Panc1 (cell line): ENCODE measurements at regions not wholly inside any gene's neighbourhood (a gene's known extent, or its start where the extent isn't known, plus 50 kb on each side); places are given as distances from the start of the nearest gene placed in this dataset.

ENCODE experiments used
- ATAC-seq: fragments of 200-7000 bp; cut with Tn5 transposase; 2 replicates; pipeline ENCODE4 v1.9.1; 2020; ENCODE audit warnings: mild to moderate bottlenecking, moderate library complexity
- BruUV-seq: library from RNA; stranded (reverse); fragments of 400-500 nt; replicated peaks from 2 replicates; lab custom pipeline; 2021; lab: Mats Ljungman, UMichigan
- CTCF ChIA-PET: fragments of 300-600 bp; sonication (Branson Sonifier 250); formaldehyde crosslinking; loops from one replicate; lab custom pipeline; 2022; ENCODE audit warnings: antibody characterized with exemption; lab: Charles Lee
- POLR2A ChIA-PET: fragments of 300-600 bp; sonication (Branson Sonifier 250); formaldehyde crosslinking; loops from one replicate; lab custom pipeline; 2022; ENCODE audit warnings: antibody characterized with exemption; lab: Charles Lee
- DNase-seq: peaks from one replicate; pipeline ENCODE4 v3.0.0-alpha.2; 2010; ENCODE audit warnings: low read depth, low spot score
- H3K27ac ChIP-seq: 2 replicates; pipeline ENCODE4 v1.5.1; 2011; ENCODE audit warnings: mild to moderate bottlenecking, low read length, inconsistent platforms
- H3K27me3 ChIP-seq: fragments of 200-500 bp; sonication (Bioruptor generic); 2 replicates; pipeline ENCODE4 v1.6.0; 2014; ENCODE audit warnings: low read length, inconsistent platforms; ENCODE audit not compliant: control insufficient read depth, insufficient read depth
- H3K36me3 ChIP-seq: fragments of 200-500 bp; sonication (Bioruptor generic); 2 replicates; pipeline ENCODE4 v1.5.1; 2014; ENCODE audit warnings: inconsistent platforms, mild to moderate bottlenecking, low read length, moderate library complexity; ENCODE audit not compliant: control insufficient read depth, insufficient read depth
- H3K4me1 ChIP-seq: 2 replicates; pipeline ENCODE4 v1.5.1; 2011; ENCODE audit warnings: inconsistent platforms, mild to moderate bottlenecking, low read length, moderate library complexity; ENCODE audit not compliant: control insufficient read depth, insufficient read depth
- H3K4me3 ChIP-seq, 2 experiments: 2 replicates each; pipeline ENCODE4 v1.5.1; 2011 to 2012; ENCODE audit warnings: low read depth in 2 of 2, low read length in 2 of 2, mild to moderate bottlenecking in 2 of 2, inconsistent platforms in 1 of 2, moderate library complexity in 1 of 2
- H3K9me3 ChIP-seq: fragments of 200-500 bp; sonication (Bioruptor generic); 2 replicates; pipeline ENCODE4 v1.5.1; 2014; ENCODE audit warnings: low read depth, mild to moderate bottlenecking, inconsistent platforms, low read length, moderate library complexity; ENCODE audit not compliant: control insufficient read depth, insufficient read depth
- CTCF ChIP-seq: fragments of 450-650 bp; IDR thresholded peaks from 2 replicates; pipeline ENCODE4 v1.5.1; 2017; ENCODE audit warnings: mild to moderate bottlenecking
- POLR2AphosphoS5 ChIP-seq: IDR thresholded peaks from 2 replicates; pipeline ENCODE4 v1.6.1; 2012; ENCODE audit warnings: mild to moderate bottlenecking, low read depth, low read length, moderate library complexity
- SIN3A ChIP-seq: IDR thresholded peaks from 2 replicates; pipeline ENCODE4 v1.6.1; 2012; ENCODE audit warnings: low read depth, mild to moderate bottlenecking, low read length, moderate library complexity, borderline replicate concordance; ENCODE audit not compliant: insufficient read depth
- TCF7L2 ChIP-seq: IDR thresholded peaks from 2 replicates; pipeline ENCODE4 v1.6.1; 2011; ENCODE audit warnings: mild to moderate bottlenecking, low read depth, low read length, inconsistent platforms
- in situ Hi-C: cut with HindIII; loops from 2 replicates; pipeline ENCODE4 v1.10.0; 2016; ENCODE audit warnings: low sequenced_read_pairs, low pct_unique_long_range_greater_than_20kb
- intact Hi-C: fragments of 100-400 bp; cut with micrococcal nuclease; formaldehyde crosslinking; loops from one replicate; pipeline ENCODE4 v1.10.0; 2022; ENCODE audit not compliant: unreplicated experiment
- TF ChIP-seq, protein P1 (sequence below), 2 experiments: IDR thresholded peaks; 2 replicates each; pipeline ENCODE4 v1.6.1; 2011 to 2012; ENCODE audit warnings: low read depth in 2 of 2, control low read depth in 1 of 2, low read length in 1 of 2, mild to moderate bottlenecking in 1 of 2, moderate library complexity in 1 of 2; ENCODE audit not compliant: insufficient read depth in 1 of 2

DNA sequence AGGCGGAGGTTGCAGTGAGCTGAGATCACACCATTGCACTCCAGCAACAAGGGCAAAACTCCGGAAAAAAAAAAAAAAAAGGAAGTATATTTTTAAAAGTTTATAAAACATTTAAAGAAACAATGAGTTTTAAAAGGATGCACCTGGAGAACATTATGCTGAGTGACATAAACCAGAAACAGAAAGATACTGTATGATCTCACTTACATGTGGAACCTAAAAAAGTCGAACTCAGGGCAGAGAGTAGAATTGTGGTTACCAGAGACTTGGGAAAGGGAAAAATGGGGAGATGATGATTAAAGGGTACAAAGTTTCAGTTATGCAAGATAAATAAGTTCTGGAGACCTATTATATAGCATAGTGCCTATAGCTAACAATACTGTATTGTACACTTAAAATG, 52.8 kb upstream of the RTN4 start:
- Histone ChIP-seq H3K9me3 (no peaks in the 10 kb centered on the region), H3K36me3 (no peaks in the 10 kb centered on the region), H3K4me3 (no peak overlapping the region), H3K27me3 (no peaks in the 10 kb centered on the region), H3K27ac (no peak overlapping the region), H3K4me1 (peaks cover 18% of the 10 kb centered on the region)
- TF ChIP-seq CTCF (no peak), POLR2AphosphoS5 (no peak), SIN3A (no peak), TCF7L2 (no peak)
- TF ChIP-seq, protein P1, sequence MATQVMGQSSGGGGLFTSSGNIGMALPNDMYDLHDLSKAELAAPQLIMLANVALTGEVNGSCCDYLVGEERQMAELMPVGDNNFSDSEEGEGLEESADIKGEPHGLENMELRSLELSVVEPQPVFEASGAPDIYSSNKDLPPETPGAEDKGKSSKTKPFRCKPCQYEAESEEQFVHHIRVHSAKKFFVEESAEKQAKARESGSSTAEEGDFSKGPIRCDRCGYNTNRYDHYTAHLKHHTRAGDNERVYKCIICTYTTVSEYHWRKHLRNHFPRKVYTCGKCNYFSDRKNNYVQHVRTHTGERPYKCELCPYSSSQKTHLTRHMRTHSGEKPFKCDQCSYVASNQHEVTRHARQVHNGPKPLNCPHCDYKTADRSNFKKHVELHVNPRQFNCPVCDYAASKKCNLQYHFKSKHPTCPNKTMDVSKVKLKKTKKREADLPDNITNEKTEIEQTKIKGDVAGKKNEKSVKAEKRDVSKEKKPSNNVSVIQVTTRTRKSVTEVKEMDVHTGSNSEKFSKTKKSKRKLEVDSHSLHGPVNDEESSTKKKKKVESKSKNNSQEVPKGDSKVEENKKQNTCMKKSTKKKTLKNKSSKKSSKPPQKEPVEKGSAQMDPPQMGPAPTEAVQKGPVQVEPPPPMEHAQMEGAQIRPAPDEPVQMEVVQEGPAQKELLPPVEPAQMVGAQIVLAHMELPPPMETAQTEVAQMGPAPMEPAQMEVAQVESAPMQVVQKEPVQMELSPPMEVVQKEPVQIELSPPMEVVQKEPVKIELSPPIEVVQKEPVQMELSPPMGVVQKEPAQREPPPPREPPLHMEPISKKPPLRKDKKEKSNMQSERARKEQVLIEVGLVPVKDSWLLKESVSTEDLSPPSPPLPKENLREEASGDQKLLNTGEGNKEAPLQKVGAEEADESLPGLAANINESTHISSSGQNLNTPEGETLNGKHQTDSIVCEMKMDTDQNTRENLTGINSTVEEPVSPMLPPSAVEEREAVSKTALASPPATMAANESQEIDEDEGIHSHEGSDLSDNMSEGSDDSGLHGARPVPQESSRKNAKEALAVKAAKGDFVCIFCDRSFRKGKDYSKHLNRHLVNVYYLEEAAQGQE (IDR thresholded peaks at IDR 0.05; ENCODE audit: insufficient read depth in 1 of 2, low read depth in 2 of 2, low read length in 1 of 2), result no peak
- intact Hi-C loops (no loop called here), in situ Hi-C loops (no loop called here)
- DNase-seq (no peak), ATAC-seq (no peak)
- ChIA-PET POLR2A (no interaction called here), CTCF (no interaction called here)
- no TSS peak for BruUV-seq

- POLR2A ChIA-PET, result no interaction called here
- ATAC-seq, result no peak
- BruUV-seq, result no TSS peak
- intact Hi-C loops (no loop called here), in situ Hi-C loops (no loop called here)
- TF ChIP-seq TCF7L2, result no peak
- TF ChIP-seq, protein P1 (IDR thresholded peaks at IDR 0.05; ENCODE audit: insufficient read depth in 1 of 2, low read depth in 2 of 2, low read length in 1 of 2), result no peak
- H3K36me3 ChIP-seq, result no peaks in the 10 kb centered on the region
- CTCF ChIA-PET, result no interaction called here
- H3K4me1 ChIP-seq, result peaks cover 21% of the 10 kb centered on the region
- H3K27me3 ChIP-seq, result no peaks in the 10 kb centered on the region
- no peak overlapping the region for H3K4me3 ChIP-seq
- H3K27ac ChIP-seq, result peak overlapping the region; percentile 35; the same call in 1 of the 2 replicates
- no peak for DNase-seq
- H3K9me3 ChIP-seq, result no peaks in the 10 kb centered on the region
Measured at GRCh38 chr2:55102056-55102812, 52.0 kb upstream of the RTN4 start.
